Esophagus squamous epithelium (tissue), 4 donors: ENCODE measurements at regions not wholly inside any gene's neighbourhood (a gene's known extent, or its start where the extent isn't known, plus 50 kb on each side); places are given as distances from the start of the nearest gene placed in this dataset.

ENCODE experiments used
- CTCF ChIP-seq, 6 experiments: fragments of 450-650 bp in 4 of 6; fragments of 200-600 bp in 2 of 6; sonication (generic) in 2 of 6; IDR thresholded peaks; one replicate each; pipeline ENCODE4 v1.5.1; 2016 to 2019; ENCODE audit warnings: antibody characterized with exemption in 6 of 6, mild to moderate bottlenecking in 4 of 6, moderate library complexity in 4 of 6
- POLR2A ChIP-seq, 4 donors: fragments of 450-650 bp; IDR thresholded peaks; one replicate each; pipeline ENCODE4 v1.6.1; 2017; ENCODE audit warnings: antibody characterized with exemption in 4 of 4, mild to moderate bottlenecking in 4 of 4, moderate library complexity in 3 of 4

- TF ChIP-seq CTCF (IDR thresholded peaks at IDR 0.05) (no peak), POLR2A (IDR thresholded peaks at IDR 0.05) (no peak)
These were observed 153.3 kb downstream of the BCHE start for GRCh38 chr3:165683947-165684346.
